ENCODE measurements at regions not wholly inside any gene's neighbourhood (a gene's known extent, or its start where the extent isn't known, plus 50 kb on each side); places are given as distances from the start of the nearest gene placed in this dataset.

DNA sequence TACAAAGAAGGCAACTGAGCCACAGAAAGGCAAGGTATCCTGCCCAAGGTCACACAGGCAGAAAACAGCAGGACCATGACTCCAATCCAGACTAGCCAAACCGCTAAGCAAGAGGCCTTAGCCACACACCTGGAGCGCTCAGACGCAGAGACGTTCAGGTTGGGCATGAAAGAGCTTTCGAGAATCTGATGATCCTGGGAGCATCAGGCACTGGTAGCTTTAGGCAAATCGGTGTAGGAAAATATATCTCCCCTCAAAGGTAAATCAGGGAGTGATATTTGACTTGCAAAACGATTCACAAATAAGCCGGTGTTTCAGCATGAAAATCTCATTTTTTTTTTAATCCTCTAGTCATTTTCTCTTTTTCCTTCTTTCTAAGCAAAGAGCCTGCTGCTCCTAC is 279.0 kb downstream of the MRTFB start:
- ChIA-PET POLR2A (no interaction called here), CTCF (no interaction called here)
- no peak overlapping the region for H3K4me3 ChIP-seq (ENCODE audit: low read depth, low read length)
- H3K27ac ChIP-seq (ENCODE audit: extremely low read depth, low read depth, low read length) = no peak overlapping the region
- TF ChIP-seq ZNF558 (tag by site-specific recombination; IDR thresholded peaks at IDR 0.05) = no peak
- no peak for TF ChIP-seq ZNF777 (tag by site-specific recombination; IDR thresholded peaks at IDR 0.05; ENCODE audit: borderline replicate concordance)
- TF ChIP-seq ZNF169 (tag by site-specific recombination; IDR thresholded peaks at IDR 0.05) = no peak
- TF ChIP-seq, protein P1, sequence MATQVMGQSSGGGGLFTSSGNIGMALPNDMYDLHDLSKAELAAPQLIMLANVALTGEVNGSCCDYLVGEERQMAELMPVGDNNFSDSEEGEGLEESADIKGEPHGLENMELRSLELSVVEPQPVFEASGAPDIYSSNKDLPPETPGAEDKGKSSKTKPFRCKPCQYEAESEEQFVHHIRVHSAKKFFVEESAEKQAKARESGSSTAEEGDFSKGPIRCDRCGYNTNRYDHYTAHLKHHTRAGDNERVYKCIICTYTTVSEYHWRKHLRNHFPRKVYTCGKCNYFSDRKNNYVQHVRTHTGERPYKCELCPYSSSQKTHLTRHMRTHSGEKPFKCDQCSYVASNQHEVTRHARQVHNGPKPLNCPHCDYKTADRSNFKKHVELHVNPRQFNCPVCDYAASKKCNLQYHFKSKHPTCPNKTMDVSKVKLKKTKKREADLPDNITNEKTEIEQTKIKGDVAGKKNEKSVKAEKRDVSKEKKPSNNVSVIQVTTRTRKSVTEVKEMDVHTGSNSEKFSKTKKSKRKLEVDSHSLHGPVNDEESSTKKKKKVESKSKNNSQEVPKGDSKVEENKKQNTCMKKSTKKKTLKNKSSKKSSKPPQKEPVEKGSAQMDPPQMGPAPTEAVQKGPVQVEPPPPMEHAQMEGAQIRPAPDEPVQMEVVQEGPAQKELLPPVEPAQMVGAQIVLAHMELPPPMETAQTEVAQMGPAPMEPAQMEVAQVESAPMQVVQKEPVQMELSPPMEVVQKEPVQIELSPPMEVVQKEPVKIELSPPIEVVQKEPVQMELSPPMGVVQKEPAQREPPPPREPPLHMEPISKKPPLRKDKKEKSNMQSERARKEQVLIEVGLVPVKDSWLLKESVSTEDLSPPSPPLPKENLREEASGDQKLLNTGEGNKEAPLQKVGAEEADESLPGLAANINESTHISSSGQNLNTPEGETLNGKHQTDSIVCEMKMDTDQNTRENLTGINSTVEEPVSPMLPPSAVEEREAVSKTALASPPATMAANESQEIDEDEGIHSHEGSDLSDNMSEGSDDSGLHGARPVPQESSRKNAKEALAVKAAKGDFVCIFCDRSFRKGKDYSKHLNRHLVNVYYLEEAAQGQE (tag by site-specific recombination; IDR thresholded peaks at IDR 0.05) = no peak
- TF ChIP-seq ZNF654 (tag by site-specific recombination; IDR thresholded peaks at IDR 0.05; ENCODE audit: low read depth) = no peak
- TF ChIP-seq MYNN (tag by site-specific recombination; IDR thresholded peaks at IDR 0.05; ENCODE audit: borderline replicate concordance) = no peak
- TF ChIP-seq ZNF501 (tag by site-specific recombination; IDR thresholded peaks at IDR 0.05) = no peak
- no peak for TF ChIP-seq ZNF571 (tag by site-specific recombination; IDR thresholded peaks at IDR 0.05)
- TF ChIP-seq, protein P2, sequence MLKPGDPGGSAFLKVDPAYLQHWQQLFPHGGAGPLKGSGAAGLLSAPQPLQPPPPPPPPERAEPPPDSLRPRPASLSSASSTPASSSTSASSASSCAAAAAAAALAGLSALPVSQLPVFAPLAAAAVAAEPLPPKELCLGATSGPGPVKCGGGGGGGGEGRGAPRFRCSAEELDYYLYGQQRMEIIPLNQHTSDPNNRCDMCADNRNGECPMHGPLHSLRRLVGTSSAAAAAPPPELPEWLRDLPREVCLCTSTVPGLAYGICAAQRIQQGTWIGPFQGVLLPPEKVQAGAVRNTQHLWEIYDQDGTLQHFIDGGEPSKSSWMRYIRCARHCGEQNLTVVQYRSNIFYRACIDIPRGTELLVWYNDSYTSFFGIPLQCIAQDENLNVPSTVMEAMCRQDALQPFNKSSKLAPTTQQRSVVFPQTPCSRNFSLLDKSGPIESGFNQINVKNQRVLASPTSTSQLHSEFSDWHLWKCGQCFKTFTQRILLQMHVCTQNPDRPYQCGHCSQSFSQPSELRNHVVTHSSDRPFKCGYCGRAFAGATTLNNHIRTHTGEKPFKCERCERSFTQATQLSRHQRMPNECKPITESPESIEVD (tag by site-specific recombination; IDR thresholded peaks at IDR 0.05) = no peak
- TF ChIP-seq ZXDB (tag by site-specific recombination; IDR thresholded peaks at IDR 0.05) = no peak
- TF ChIP-seq, protein P3, sequence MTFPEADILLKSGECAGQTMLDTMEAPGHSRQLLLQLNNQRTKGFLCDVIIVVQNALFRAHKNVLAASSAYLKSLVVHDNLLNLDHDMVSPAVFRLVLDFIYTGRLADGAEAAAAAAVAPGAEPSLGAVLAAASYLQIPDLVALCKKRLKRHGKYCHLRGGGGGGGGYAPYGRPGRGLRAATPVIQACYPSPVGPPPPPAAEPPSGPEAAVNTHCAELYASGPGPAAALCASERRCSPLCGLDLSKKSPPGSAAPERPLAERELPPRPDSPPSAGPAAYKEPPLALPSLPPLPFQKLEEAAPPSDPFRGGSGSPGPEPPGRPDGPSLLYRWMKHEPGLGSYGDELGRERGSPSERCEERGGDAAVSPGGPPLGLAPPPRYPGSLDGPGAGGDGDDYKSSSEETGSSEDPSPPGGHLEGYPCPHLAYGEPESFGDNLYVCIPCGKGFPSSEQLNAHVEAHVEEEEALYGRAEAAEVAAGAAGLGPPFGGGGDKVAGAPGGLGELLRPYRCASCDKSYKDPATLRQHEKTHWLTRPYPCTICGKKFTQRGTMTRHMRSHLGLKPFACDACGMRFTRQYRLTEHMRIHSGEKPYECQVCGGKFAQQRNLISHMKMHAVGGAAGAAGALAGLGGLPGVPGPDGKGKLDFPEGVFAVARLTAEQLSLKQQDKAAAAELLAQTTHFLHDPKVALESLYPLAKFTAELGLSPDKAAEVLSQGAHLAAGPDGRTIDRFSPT (tag by site-specific recombination; IDR thresholded peaks at IDR 0.05) = no peak
- no peak for TF ChIP-seq ZNF596 (tag by site-specific recombination; IDR thresholded peaks at IDR 0.05)
- TF ChIP-seq ZNF335 (tag by site-specific recombination; conservative IDR thresholded peaks at IDR 0.05) = no peak
- TF ChIP-seq KLF8 (tag by site-specific recombination; IDR thresholded peaks at IDR 0.05) = no peak
- TF ChIP-seq ZNF112 (tag by site-specific recombination; IDR thresholded peaks at IDR 0.05) = no peak
- TF ChIP-seq ZNF404 (tag by site-specific recombination; IDR thresholded peaks at IDR 0.05) = no peak
- TF ChIP-seq ZNF223 (tag by site-specific recombination; IDR thresholded peaks at IDR 0.05) = no peak
- no peak for TF ChIP-seq GLIS1 (tag by site-specific recombination; IDR thresholded peaks at IDR 0.05)
- no peak for TF ChIP-seq ZSCAN16 (tag by site-specific recombination; IDR thresholded peaks at IDR 0.05)
- TF ChIP-seq, protein P4, sequence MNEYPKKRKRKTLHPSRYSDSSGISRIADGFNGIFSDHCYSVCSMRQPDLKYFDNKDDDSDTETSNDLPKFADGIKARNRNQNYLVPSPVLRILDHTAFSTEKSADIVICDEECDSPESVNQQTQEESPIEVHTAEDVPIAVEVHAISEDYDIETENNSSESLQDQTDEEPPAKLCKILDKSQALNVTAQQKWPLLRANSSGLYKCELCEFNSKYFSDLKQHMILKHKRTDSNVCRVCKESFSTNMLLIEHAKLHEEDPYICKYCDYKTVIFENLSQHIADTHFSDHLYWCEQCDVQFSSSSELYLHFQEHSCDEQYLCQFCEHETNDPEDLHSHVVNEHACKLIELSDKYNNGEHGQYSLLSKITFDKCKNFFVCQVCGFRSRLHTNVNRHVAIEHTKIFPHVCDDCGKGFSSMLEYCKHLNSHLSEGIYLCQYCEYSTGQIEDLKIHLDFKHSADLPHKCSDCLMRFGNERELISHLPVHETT (tag by site-specific recombination; IDR thresholded peaks at IDR 0.05) = no peak
- H3K4me1 ChIP-seq (ENCODE audit: control insufficient read depth, insufficient read depth, low read length) = no peaks in the 10 kb centered on the region
- no peaks in the 10 kb centered on the region for H3K9me3 ChIP-seq (ENCODE audit: control insufficient read depth, insufficient read depth, low read depth, low read length)
- no peaks in the 10 kb centered on the region for H3K36me3 ChIP-seq (ENCODE audit: control insufficient read depth in 2 of 2, insufficient read depth in 1 of 2, low read length in 2 of 2)

All from HEK293 (cell line).